Effector CD4-positive, alpha-beta T cell (primary cell): ENCODE measurements at regions not wholly inside any gene's neighbourhood (a gene's known extent, or its start where the extent isn't known, plus 50 kb on each side); places are given as distances from the start of the nearest gene placed in this dataset.
"Not testable (repeated sequence)": the region's sequence is repeated elsewhere in the genome, so short reads cannot be mapped to it uniquely, and the experiment has no call there.

ENCODE experiments used
- DNase-seq: peaks from one replicate; pipeline ENCODE4 v3.0.0-alpha.2; 2020

- no peak for DNase-seq
Measured at GRCh38 chr3:110575702-110576101, 495.9 kb upstream of the NECTIN3 start.

GRCh38 chr3:110576960-110577359, 494.7 kb upstream of the NECTIN3 start:
- DNase-seq: no peak

GRCh38 chr3:110577854-110578253, 493.8 kb upstream of the NECTIN3 start:
- DNase-seq: no peak

GRCh38 chr3:110579840-110580550, 491.6 kb upstream of the NECTIN3 start:
- no peak for DNase-seq

- DNase-seq: no peak
Measured at GRCh38 chr3:110583373-110583935, 488.2 kb upstream of the NECTIN3 start.

GRCh38 chr3:110588906-110589305, 482.7 kb upstream of the NECTIN3 start:
- DNase-seq: no peak

GRCh38 chr3:110589341-110589740, 482.3 kb upstream of the NECTIN3 start:
- DNase-seq: no peak

GRCh38 chr3:110593749-110594148, 477.9 kb upstream of the NECTIN3 start:
- no peak for DNase-seq

GRCh38 chr3:110598847-110599490, 472.6 kb upstream of the NECTIN3 start:
- no peak for DNase-seq

GRCh38 chr3:110608566-110608965, 463.1 kb upstream of the NECTIN3 start:
- no peak for DNase-seq

GRCh38 chr3:110612045-110612444, 459.6 kb upstream of the NECTIN3 start:
- no peak for DNase-seq

GRCh38 chr3:110614186-110614585, 457.4 kb upstream of the NECTIN3 start:
- no peak for DNase-seq

- DNase-seq: no peak
Measured at GRCh38 chr3:110615454-110615853, 456.2 kb upstream of the NECTIN3 start.

GRCh38 chr3:110618512-110619226, 452.9 kb upstream of the NECTIN3 start:
- no peak for DNase-seq

- no peak for DNase-seq
Measured at GRCh38 chr3:110620118-110620517, 451.5 kb upstream of the NECTIN3 start.

GRCh38 chr3:110623571-110623970, 448.0 kb upstream of the NECTIN3 start:
- DNase-seq: no peak

GRCh38 chr3:110624576-110624975, 447.0 kb upstream of the NECTIN3 start:
- DNase-seq: no peak

GRCh38 chr3:110625201-110625747, 446.3 kb upstream of the NECTIN3 start:
- no peak for DNase-seq

- DNase-seq: not testable (repeated sequence)
Measured at GRCh38 chr3:110626652-110627111, 444.9 kb upstream of the NECTIN3 start.

- DNase-seq: no peak
Measured at GRCh38 chr3:110628650-110629301, 442.8 kb upstream of the NECTIN3 start.

GRCh38 chr3:110629917-110630316, 441.7 kb upstream of the NECTIN3 start:
- DNase-seq: no peak

GRCh38 chr3:110644203-110644602, 427.4 kb upstream of the NECTIN3 start:
- DNase-seq: no peak

GRCh38 chr3:110646055-110646454, 425.6 kb upstream of the NECTIN3 start:
- no peak for DNase-seq
